Endothelial cell (in vitro differentiated cells): ENCODE measurements at regions not wholly inside any gene's neighbourhood (a gene's known extent, or its start where the extent isn't known, plus 50 kb on each side); places are given as distances from the start of the nearest gene placed in this dataset.

Experiments used
- DNase-seq: peaks from one replicate; pipeline ENCODE4 v3.0.0; 2021; ENCODE audit warnings: low spot score
- H3K27ac Mint-ChIP-seq: one replicate; pipeline ENCODE4 v1.8.0; 2021; ENCODE audit warnings: mixed read lengths, inconsistent platforms; ENCODE audit not compliant: unreplicated experiment
- H3K27me3 Mint-ChIP-seq: one replicate; pipeline ENCODE4 v1.8.0; 2021; ENCODE audit warnings: mild to moderate bottlenecking, moderate library complexity, mixed read lengths, inconsistent platforms; ENCODE audit not compliant: unreplicated experiment
- H3K36me3 Mint-ChIP-seq: one replicate; pipeline ENCODE4 v1.8.0; 2021; ENCODE audit warnings: mild to moderate bottlenecking, low read depth, mixed read lengths, inconsistent platforms; ENCODE audit not compliant: unreplicated experiment
- H3K4me1 Mint-ChIP-seq: one replicate; pipeline ENCODE4 v1.8.0; 2021; ENCODE audit warnings: mild to moderate bottlenecking, mixed read lengths, inconsistent platforms; ENCODE audit not compliant: unreplicated experiment
- H3K4me3 Mint-ChIP-seq: one replicate; pipeline ENCODE4 v1.8.0; 2021; ENCODE audit warnings: mild to moderate bottlenecking, mixed read lengths, inconsistent platforms; ENCODE audit not compliant: unreplicated experiment
- H3K9me3 Mint-ChIP-seq: one replicate; pipeline ENCODE4 v1.8.0; 2021; ENCODE audit warnings: mixed read lengths, inconsistent platforms; ENCODE audit not compliant: unreplicated experiment
- TF ChIP-seq, protein P1 (sequence below): fragments of 200-600 bp; sonication (generic); IDR thresholded peaks from one replicate; pipeline ENCODE4 v1.5.0; 2021; ENCODE audit warnings: antibody characterized with exemption; ENCODE audit not compliant: unreplicated experiment

GRCh38 chr10:120076996-120077706, 184.6 kb downstream of the SEC23IP start:
- no peaks in the 10 kb centered on the region for H3K27me3 Mint-ChIP-seq
- no peaks in the 10 kb centered on the region for H3K36me3 Mint-ChIP-seq
- no peak overlapping the region for H3K27ac Mint-ChIP-seq
- peaks cover 7% of the 10 kb centered on the region for H3K9me3 Mint-ChIP-seq
- DNase-seq = no peak
- no peaks in the 10 kb centered on the region for H3K4me1 Mint-ChIP-seq
- TF ChIP-seq, protein P1, sequence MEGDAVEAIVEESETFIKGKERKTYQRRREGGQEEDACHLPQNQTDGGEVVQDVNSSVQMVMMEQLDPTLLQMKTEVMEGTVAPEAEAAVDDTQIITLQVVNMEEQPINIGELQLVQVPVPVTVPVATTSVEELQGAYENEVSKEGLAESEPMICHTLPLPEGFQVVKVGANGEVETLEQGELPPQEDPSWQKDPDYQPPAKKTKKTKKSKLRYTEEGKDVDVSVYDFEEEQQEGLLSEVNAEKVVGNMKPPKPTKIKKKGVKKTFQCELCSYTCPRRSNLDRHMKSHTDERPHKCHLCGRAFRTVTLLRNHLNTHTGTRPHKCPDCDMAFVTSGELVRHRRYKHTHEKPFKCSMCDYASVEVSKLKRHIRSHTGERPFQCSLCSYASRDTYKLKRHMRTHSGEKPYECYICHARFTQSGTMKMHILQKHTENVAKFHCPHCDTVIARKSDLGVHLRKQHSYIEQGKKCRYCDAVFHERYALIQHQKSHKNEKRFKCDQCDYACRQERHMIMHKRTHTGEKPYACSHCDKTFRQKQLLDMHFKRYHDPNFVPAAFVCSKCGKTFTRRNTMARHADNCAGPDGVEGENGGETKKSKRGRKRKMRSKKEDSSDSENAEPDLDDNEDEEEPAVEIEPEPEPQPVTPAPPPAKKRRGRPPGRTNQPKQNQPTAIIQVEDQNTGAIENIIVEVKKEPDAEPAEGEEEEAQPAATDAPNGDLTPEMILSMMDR = no peak
- H3K4me3 Mint-ChIP-seq = no peak overlapping the region

- no peak overlapping the region for H3K27ac Mint-ChIP-seq
- H3K36me3 Mint-ChIP-seq = no peaks in the 10 kb centered on the region
- no peak overlapping the region for H3K4me3 Mint-ChIP-seq
- H3K4me1 Mint-ChIP-seq = no peaks in the 10 kb centered on the region
- no peak for DNase-seq
- no peaks in the 10 kb centered on the region for H3K27me3 Mint-ChIP-seq
- H3K9me3 Mint-ChIP-seq = peaks cover 7% of the 10 kb centered on the region
- TF ChIP-seq, protein P1 = no peak
Observed at GRCh38 chr10:120077707-120078492, 185.4 kb downstream of the SEC23IP start.

DNA sequence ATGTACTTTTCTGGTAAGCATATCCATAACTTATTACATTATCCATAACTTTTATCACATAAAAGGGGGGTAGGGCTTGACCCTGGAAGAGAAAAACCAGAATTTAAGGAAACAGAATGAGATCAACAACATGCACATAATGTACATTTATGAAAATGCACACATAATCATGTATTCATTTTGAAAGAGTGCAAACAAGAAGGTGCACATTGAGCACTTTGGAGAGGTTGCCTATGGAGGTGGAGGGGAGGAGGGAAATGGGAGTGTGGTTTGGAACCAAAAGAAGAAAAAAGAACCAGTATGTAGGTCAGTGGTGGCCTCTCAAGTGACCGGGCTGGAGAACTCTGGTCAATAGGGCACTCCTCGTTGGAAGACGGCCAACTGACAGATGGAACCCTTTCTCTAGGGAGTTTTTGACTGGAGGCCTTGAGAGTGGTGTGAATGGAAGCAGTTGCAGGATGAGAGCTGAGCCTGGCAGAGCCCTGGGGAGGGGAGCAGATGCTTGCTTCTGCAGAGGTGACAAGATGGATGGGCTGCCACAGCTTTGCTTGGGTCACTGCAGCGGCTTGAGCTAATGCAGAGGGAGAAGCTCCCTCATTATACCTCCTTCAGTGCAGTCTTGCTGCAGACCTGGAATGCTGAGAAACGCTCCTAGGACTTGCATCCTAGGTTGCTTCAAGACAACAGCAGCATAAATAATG, 192.7 kb downstream of the SEC23IP start:
- no peaks in the 10 kb centered on the region for H3K9me3 Mint-ChIP-seq
- no peaks in the 10 kb centered on the region for H3K36me3 Mint-ChIP-seq
- no peak for DNase-seq
- no peaks in the 10 kb centered on the region for H3K27me3 Mint-ChIP-seq
- TF ChIP-seq, protein P1 = no peak
- H3K4me3 Mint-ChIP-seq = no peak overlapping the region
- no peak overlapping the region for H3K27ac Mint-ChIP-seq
- H3K4me1 Mint-ChIP-seq = no peaks in the 10 kb centered on the region

DNA sequence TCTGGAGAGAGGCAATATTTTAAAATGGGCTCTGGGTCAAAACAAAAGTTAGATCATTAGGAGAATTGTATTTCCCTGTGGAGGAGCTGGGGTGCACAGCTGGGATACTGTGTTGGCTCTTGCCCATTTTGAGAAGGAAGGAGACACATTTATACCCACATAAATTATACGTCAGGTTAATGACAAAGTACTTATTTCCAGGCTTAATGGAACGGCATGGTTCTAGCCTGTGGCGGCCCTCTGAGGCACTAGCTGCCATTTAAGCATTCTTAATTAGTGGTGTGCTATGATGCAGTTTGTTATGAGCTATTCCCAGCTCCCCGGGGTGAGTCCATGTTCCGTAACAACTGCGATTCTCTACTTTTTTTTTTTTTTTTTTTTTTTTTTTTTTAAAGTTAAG, 193.5 kb downstream of the SEC23IP start:
- Mint-ChIP-seq H3K36me3 (no peaks in the 10 kb centered on the region), H3K4me3 (no peak overlapping the region), H3K27ac (no peak overlapping the region), H3K9me3 (no peaks in the 10 kb centered on the region), H3K4me1 (no peaks in the 10 kb centered on the region), H3K27me3 (no peaks in the 10 kb centered on the region)
- TF ChIP-seq, protein P1 = no peak
- DNase-seq = no peak
